ENCODE measurements at regions not wholly inside any gene's neighbourhood (a gene's known extent, or its start where the extent isn't known, plus 50 kb on each side); places are given as distances from the start of the nearest gene placed in this dataset.

DNA sequence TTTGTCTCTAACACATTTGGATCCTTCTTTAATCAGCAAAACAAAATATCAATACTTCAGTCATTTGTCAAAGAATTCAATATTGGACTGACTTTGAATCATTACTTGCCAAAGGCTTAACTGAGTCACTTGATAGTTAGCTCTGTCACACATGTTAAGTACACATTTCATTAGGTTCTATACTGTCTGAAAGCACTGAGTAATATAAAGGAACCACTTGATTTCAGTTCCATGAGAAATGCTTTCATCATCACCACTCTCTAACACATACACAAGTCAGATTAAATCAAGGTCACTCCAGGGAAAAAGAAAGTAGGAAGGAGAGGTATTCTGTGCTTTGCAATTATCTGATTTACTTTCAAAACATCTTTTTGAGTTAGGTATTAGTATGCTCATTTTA lies 1233.1 kb downstream of the C4orf33 start:
- Mint-ChIP-seq H3K27me3 (ENCODE audit: low read depth in 3 of 3) (peaks cover 0 to 2% (median 0%) of the 10 kb centered on the region in 3 donors), H3K4me3 (no peak overlapping the region), H3K4me1 (no peaks in the 10 kb centered on the region), H3K27ac (no peak overlapping the region), H3K36me3 (no peaks in the 10 kb centered on the region), H3K9me3 (no peaks in the 10 kb centered on the region)
- intact Hi-C loops (cut with micrococcal nuclease): no loop called here
- Histone ChIP-seq H2AFZ (ENCODE audit: insufficient read depth, low read depth, low read length, poor library complexity, severe bottlenecking) (no peak overlapping the region), H3K27me3 (ENCODE audit: control insufficient read depth in 2 of 2, insufficient read depth in 2 of 2, low read length in 2 of 2) (no peaks in the 10 kb centered on the region), H3K27ac (ENCODE audit: low read depth in 1 of 2, low read length in 2 of 2) (no peak overlapping the region), H3K4me2 (replicated peaks; ENCODE audit: extremely low read depth, low read length, poor library complexity, severe bottlenecking) (no peak overlapping the region), H3K9ac (ENCODE audit: insufficient read depth, low read length, poor library complexity, severe bottlenecking) (no peak overlapping the region), H3K36me3 (replicated peaks in 1 of 2; ENCODE audit: control insufficient read depth in 1 of 2, insufficient read depth in 2 of 2, low read length in 2 of 2) (no peaks in the 10 kb centered on the region), H4K20me1 (ENCODE audit: insufficient read depth, low read length) (no peaks in the 10 kb centered on the region), H3K4me3 (replicated peaks in 1 of 3; ENCODE audit: low read depth in 2 of 3, low read length in 3 of 3) (no peak overlapping the region), H3K4me1 (ENCODE audit: control insufficient read depth in 1 of 2, insufficient read depth in 2 of 2, low read length in 2 of 2) (no peaks in the 10 kb centered on the region), H3K79me2 (ENCODE audit: insufficient read depth, low read length) (no peaks in the 10 kb centered on the region), H3K9me3 (replicated peaks in 1 of 2; ENCODE audit: control insufficient read depth in 1 of 2, insufficient read depth in 1 of 2, low read length in 2 of 2) (no peaks in the 10 kb centered on the region)
- DNase-seq: no peak
- TF ChIP-seq, protein P1, sequence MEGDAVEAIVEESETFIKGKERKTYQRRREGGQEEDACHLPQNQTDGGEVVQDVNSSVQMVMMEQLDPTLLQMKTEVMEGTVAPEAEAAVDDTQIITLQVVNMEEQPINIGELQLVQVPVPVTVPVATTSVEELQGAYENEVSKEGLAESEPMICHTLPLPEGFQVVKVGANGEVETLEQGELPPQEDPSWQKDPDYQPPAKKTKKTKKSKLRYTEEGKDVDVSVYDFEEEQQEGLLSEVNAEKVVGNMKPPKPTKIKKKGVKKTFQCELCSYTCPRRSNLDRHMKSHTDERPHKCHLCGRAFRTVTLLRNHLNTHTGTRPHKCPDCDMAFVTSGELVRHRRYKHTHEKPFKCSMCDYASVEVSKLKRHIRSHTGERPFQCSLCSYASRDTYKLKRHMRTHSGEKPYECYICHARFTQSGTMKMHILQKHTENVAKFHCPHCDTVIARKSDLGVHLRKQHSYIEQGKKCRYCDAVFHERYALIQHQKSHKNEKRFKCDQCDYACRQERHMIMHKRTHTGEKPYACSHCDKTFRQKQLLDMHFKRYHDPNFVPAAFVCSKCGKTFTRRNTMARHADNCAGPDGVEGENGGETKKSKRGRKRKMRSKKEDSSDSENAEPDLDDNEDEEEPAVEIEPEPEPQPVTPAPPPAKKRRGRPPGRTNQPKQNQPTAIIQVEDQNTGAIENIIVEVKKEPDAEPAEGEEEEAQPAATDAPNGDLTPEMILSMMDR (IDR thresholded peaks at IDR 0.05): no peak

DNA sequence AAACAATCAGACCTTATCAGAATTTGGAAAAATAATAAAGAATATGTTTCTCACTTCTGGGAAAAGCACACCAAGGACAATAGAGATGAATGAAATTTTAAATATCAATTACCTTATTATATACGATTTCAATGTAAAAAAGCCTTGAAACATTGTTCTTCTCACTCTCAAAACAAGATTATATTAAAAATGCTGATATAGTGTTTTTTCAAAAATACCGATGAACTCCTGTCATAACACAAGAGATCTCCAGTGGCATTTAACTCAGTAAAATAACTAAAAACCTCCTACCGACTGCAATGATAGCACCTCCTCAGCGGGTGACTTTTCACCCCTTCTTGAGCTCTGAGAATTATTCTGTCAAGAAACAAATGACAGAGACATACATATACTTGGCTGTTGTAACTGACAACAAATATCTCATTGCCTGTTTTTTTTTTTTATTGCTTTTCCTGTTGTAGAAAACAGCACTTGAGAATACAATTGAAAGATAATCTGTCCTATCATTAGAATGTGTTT lies 1237.3 kb downstream of the C4orf33 start:
- Histone ChIP-seq H3K9me3 (replicated peaks in 1 of 2; ENCODE audit: control insufficient read depth in 1 of 2, insufficient read depth in 1 of 2, low read length in 2 of 2) (no peaks in the 10 kb centered on the region), H2AFZ (ENCODE audit: insufficient read depth, low read depth, low read length, poor library complexity, severe bottlenecking) (no peak overlapping the region), H3K4me1 (ENCODE audit: control insufficient read depth in 1 of 2, insufficient read depth in 2 of 2, low read length in 2 of 2) (no peaks in the 10 kb centered on the region), H3K79me2 (ENCODE audit: insufficient read depth, low read length) (no peaks in the 10 kb centered on the region), H3K4me2 (replicated peaks; ENCODE audit: extremely low read depth, low read length, poor library complexity, severe bottlenecking) (no peak overlapping the region), H3K36me3 (replicated peaks in 1 of 2; ENCODE audit: control insufficient read depth in 1 of 2, insufficient read depth in 2 of 2, low read length in 2 of 2) (no peaks in the 10 kb centered on the region), H3K27me3 (ENCODE audit: control insufficient read depth in 2 of 2, insufficient read depth in 2 of 2, low read length in 2 of 2) (no peaks in the 10 kb centered on the region), H3K4me3 (replicated peaks in 1 of 3; ENCODE audit: low read depth in 2 of 3, low read length in 3 of 3) (no peak overlapping the region), H3K9ac (ENCODE audit: insufficient read depth, low read length, poor library complexity, severe bottlenecking) (no peak overlapping the region), H3K27ac (ENCODE audit: low read depth in 1 of 2, low read length in 2 of 2) (no peak overlapping the region), H4K20me1 (ENCODE audit: insufficient read depth, low read length) (no peaks in the 10 kb centered on the region)
- no peak overlapping the region for H3K27ac Mint-ChIP-seq
- peaks cover 0 to 2% (median 0%) of the 10 kb centered on the region in 3 donors for H3K27me3 Mint-ChIP-seq (ENCODE audit: low read depth in 3 of 3)
- H3K36me3 Mint-ChIP-seq: no peaks in the 10 kb centered on the region
- no peak overlapping the region for H3K4me3 Mint-ChIP-seq
- no peaks in the 10 kb centered on the region for H3K9me3 Mint-ChIP-seq
- no peaks in the 10 kb centered on the region for H3K4me1 Mint-ChIP-seq
- intact Hi-C loops (cut with micrococcal nuclease): no loop called here
- WGBS (ENCODE audit: insufficient coverage): 93% methylated on average over 2 of the region's 4 CpGs
- TF ChIP-seq, protein P1 (IDR thresholded peaks at IDR 0.05): no peak
- DNase-seq: no peak
